ENCODE measurements at regions not wholly inside any gene's neighbourhood (a gene's known extent, or its start where the extent isn't known, plus 50 kb on each side); places are given as distances from the start of the nearest gene placed in this dataset.

- TF ChIP-seq EP300 (IDR thresholded peaks at IDR 0.05) (no peak), CTCF (IDR thresholded peaks at IDR 0.05) (no peak), POLR2A (IDR thresholded peaks at IDR 0.05) (no peak), POLR2AphosphoS5 (IDR thresholded peaks at IDR 0.05) (no peak)
These were observed 85.3 kb downstream of the ZNF726 start for GRCh38 chr19:23999821-24000610.

Data from stomach (tissue), 4 donors.